ENCODE measurements at regions not wholly inside any gene's neighbourhood (a gene's known extent, or its start where the extent isn't known, plus 50 kb on each side); places are given as distances from the start of the nearest gene placed in this dataset.

- no peak overlapping the region for H3K4me3 ChIP-seq (ENCODE audit: low read depth in 1 of 2, low read length in 1 of 2)
- no peaks in the 10 kb centered on the region for H3K27me3 ChIP-seq
- peaks cover 5% of the 10 kb centered on the region for H3K9me3 ChIP-seq
- H3K4me1 ChIP-seq (ENCODE audit: control insufficient read depth in 1 of 2, insufficient read depth in 1 of 2, low read depth in 1 of 2, low read length in 1 of 2), result no peaks in the 10 kb centered on the region
- TF ChIP-seq, protein P1, sequence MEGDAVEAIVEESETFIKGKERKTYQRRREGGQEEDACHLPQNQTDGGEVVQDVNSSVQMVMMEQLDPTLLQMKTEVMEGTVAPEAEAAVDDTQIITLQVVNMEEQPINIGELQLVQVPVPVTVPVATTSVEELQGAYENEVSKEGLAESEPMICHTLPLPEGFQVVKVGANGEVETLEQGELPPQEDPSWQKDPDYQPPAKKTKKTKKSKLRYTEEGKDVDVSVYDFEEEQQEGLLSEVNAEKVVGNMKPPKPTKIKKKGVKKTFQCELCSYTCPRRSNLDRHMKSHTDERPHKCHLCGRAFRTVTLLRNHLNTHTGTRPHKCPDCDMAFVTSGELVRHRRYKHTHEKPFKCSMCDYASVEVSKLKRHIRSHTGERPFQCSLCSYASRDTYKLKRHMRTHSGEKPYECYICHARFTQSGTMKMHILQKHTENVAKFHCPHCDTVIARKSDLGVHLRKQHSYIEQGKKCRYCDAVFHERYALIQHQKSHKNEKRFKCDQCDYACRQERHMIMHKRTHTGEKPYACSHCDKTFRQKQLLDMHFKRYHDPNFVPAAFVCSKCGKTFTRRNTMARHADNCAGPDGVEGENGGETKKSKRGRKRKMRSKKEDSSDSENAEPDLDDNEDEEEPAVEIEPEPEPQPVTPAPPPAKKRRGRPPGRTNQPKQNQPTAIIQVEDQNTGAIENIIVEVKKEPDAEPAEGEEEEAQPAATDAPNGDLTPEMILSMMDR (IDR thresholded peaks at IDR 0.05), result no peak
- H3K36me3 ChIP-seq, result no peaks in the 10 kb centered on the region
- no peak overlapping the region for H3K27ac ChIP-seq
Observed at GRCh38 chr2:192412394-192412793, 217.7 kb upstream of the TMEFF2 start.

DNA sequence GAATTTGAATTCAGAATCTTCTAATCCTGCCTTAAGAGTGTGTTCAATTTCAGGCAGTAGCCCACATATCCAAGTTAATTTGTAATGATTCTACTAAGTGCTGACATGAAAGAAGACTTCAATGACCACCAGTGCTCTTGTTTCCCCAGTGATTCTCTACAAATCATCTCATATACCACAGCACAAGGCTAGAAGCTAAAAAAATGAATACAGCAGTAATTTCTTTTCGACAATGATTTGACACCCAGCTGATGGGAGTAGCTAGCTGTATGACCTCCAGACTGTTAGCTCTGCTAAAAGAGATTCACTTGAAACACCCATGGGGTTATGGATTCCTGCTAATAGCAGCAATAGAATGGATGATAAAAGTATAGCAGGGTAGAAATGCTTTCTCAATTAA is 217.0 kb upstream of the TMEFF2 start:
- H3K9me3 ChIP-seq, result peaks cover 5% of the 10 kb centered on the region
- TF ChIP-seq, protein P1 (IDR thresholded peaks at IDR 0.05), result no peak
- no peaks in the 10 kb centered on the region for H3K27me3 ChIP-seq
- no peak overlapping the region for H3K4me3 ChIP-seq (ENCODE audit: low read depth in 1 of 2, low read length in 1 of 2)
- no peaks in the 10 kb centered on the region for H3K4me1 ChIP-seq (ENCODE audit: control insufficient read depth in 1 of 2, insufficient read depth in 1 of 2, low read depth in 1 of 2, low read length in 1 of 2)
- no peaks in the 10 kb centered on the region for H3K36me3 ChIP-seq
- H3K27ac ChIP-seq, result no peak overlapping the region

DNA sequence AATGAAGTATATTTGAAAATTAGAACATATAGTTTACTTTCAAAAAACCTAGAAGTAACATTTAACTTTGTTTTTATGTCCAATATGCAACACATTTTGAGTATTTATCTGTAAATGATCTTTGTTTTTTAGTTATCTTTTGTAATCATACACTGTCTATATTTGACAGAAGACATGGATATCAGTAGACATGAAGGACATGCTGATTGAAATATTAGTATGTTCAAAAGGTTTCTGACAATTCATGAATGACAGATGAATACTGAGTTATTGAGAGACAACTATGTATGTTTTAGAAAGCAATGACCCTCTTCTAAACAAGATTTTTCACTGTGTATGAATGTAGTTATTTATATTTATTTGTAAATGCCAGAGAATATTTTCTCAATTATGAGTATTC is 215.6 kb upstream of the TMEFF2 start:
- no peaks in the 10 kb centered on the region for H3K36me3 ChIP-seq
- no peaks in the 10 kb centered on the region for H3K27me3 ChIP-seq
- H3K4me1 ChIP-seq (ENCODE audit: control insufficient read depth in 1 of 2, insufficient read depth in 1 of 2, low read depth in 1 of 2, low read length in 1 of 2), result no peaks in the 10 kb centered on the region
- H3K27ac ChIP-seq, result no peak overlapping the region
- no peak overlapping the region for H3K4me3 ChIP-seq (ENCODE audit: low read depth in 1 of 2, low read length in 1 of 2)
- H3K9me3 ChIP-seq, result peaks cover 5% of the 10 kb centered on the region
- TF ChIP-seq, protein P1 (IDR thresholded peaks at IDR 0.05), result no peak

DNA sequence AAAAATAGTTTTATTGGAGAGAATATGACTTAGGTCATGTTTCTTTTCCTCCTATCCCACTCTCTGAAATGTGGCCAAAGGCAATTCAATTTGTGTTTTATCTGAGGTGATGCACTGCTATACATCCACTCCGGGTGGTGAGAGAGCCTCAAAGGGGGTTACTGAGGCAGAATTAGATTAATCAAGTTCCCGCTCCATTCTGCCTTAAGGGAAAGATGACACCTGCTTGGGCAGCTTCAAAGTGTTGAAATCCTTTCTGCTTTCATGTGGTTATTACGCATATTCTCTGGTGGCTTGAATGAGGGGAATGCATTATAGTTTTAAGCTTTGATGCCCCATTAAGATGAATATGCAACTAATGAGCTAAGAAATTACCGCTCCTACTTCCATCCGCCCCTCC is 213.0 kb upstream of the TMEFF2 start:
- Histone ChIP-seq H3K4me3 (ENCODE audit: low read depth in 1 of 2, low read length in 1 of 2) (no peak overlapping the region), H3K27ac (no peak overlapping the region), H3K36me3 (no peaks in the 10 kb centered on the region), H3K27me3 (no peaks in the 10 kb centered on the region), H3K4me1 (ENCODE audit: control insufficient read depth in 1 of 2, insufficient read depth in 1 of 2, low read depth in 1 of 2, low read length in 1 of 2) (no peaks in the 10 kb centered on the region), H3K9me3 (no peaks in the 10 kb centered on the region)
- TF ChIP-seq, protein P1 (IDR thresholded peaks at IDR 0.05), result no peak

DNA sequence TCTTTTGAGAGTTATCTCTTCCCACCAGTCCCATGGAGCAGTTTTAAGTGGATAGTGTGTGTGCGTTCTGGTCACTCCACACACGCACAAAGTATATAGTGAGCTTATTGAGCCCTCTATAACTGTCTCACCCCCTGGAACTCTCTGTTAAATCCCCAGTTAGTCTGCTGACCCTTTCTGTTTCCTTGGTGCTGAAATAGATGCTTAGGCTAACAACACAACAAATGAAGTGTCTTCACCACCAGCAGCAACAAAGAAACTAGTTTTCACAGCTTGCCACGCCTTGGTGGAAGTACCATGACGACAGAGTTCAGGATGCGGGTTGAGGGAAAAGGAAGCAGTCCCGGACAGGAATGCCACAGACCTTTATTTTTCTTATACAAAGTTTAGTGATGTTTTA is 203.5 kb upstream of the TMEFF2 start:
- H3K36me3 ChIP-seq, result no peaks in the 10 kb centered on the region
- no peaks in the 10 kb centered on the region for H3K27me3 ChIP-seq
- H3K9me3 ChIP-seq, result peaks cover 3% of the 10 kb centered on the region
- TF ChIP-seq, protein P1 (IDR thresholded peaks at IDR 0.05), result no peak
- H3K4me1 ChIP-seq (ENCODE audit: control insufficient read depth in 1 of 2, insufficient read depth in 1 of 2, low read depth in 1 of 2, low read length in 1 of 2), result no peaks in the 10 kb centered on the region
- no peak overlapping the region for H3K27ac ChIP-seq
- H3K4me3 ChIP-seq (ENCODE audit: low read depth in 1 of 2, low read length in 1 of 2), result no peak overlapping the region

GRCh38 chr2:192394605-192395004 is 199.9 kb upstream of the TMEFF2 start:
- H3K4me3 ChIP-seq (ENCODE audit: low read depth in 1 of 2, low read length in 1 of 2), result no peak overlapping the region
- H3K36me3 ChIP-seq, result no peaks in the 10 kb centered on the region
- H3K27ac ChIP-seq, result no peak overlapping the region
- TF ChIP-seq, protein P1 (IDR thresholded peaks at IDR 0.05), result no peak
- no peaks in the 10 kb centered on the region for H3K27me3 ChIP-seq
- H3K4me1 ChIP-seq (ENCODE audit: control insufficient read depth in 1 of 2, insufficient read depth in 1 of 2, low read depth in 1 of 2, low read length in 1 of 2), result no peaks in the 10 kb centered on the region
- H3K9me3 ChIP-seq, result peaks cover 3% of the 10 kb centered on the region
